ENCODE measurements at regions not wholly inside any gene's neighbourhood (a gene's known extent, or its start where the extent isn't known, plus 50 kb on each side); places are given as distances from the start of the nearest gene placed in this dataset.

- TF ChIP-seq CTCF (IDR thresholded peaks at IDR 0.05; ENCODE audit: low read depth, low read length, poor library complexity, severe bottlenecking): no peak
- TF ChIP-seq EZH2phosphoT487 (IDR thresholded peaks at IDR 0.05; ENCODE audit: borderline replicate concordance, low read length): no peak
Measured at GRCh38 chr7:67597161-67597560, 600.5 kb downstream of the TYW1 start.

Measured in DOHH2 (cell line).